Thyroid gland (tissue), 4 donors: ENCODE measurements at regions not wholly inside any gene's neighbourhood (a gene's known extent, or its start where the extent isn't known, plus 50 kb on each side); places are given as distances from the start of the nearest gene placed in this dataset.

Experiments
- POLR2A ChIP-seq, 2 donors: fragments of 450-650 bp; IDR thresholded peaks; one replicate each; pipeline ENCODE4 v1.6.1; 2017; ENCODE audit warnings: antibody characterized with exemption in 2 of 2, mild to moderate bottlenecking in 2 of 2, moderate library complexity in 1 of 2
- TF ChIP-seq, protein P1 (sequence below), 6 experiments: fragments of 200-600 bp in 3 of 6; fragments of 450-650 bp in 3 of 6; sonication (generic) in 3 of 6; IDR thresholded peaks; one replicate each; pipeline ENCODE4 v1.5.1; 2016 to 2019; ENCODE audit warnings: antibody characterized with exemption in 6 of 6, mild to moderate bottlenecking in 2 of 6, inconsistent platforms in 1 of 6, moderate library complexity in 1 of 6

DNA sequence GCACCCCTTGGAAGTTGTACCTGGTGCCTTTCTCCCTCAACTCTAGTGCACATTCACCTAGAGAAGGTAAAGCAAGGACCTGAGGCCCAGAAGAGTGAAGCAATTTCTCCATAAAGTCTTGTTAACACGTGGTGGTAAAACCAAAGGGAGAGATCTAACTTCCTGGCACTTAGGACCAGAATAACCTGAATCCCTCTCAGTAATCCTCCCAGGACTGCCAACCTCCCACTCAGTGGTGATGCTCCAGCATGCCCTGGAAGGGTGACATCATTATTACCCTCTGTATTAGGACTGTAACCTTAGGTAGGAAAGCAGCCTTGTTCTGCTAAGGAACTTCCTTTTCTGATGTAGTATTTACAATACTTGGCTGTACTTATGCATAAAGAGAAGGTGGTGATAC, 330.6 kb upstream of the MARCKS start:
- TF ChIP-seq, protein P1, sequence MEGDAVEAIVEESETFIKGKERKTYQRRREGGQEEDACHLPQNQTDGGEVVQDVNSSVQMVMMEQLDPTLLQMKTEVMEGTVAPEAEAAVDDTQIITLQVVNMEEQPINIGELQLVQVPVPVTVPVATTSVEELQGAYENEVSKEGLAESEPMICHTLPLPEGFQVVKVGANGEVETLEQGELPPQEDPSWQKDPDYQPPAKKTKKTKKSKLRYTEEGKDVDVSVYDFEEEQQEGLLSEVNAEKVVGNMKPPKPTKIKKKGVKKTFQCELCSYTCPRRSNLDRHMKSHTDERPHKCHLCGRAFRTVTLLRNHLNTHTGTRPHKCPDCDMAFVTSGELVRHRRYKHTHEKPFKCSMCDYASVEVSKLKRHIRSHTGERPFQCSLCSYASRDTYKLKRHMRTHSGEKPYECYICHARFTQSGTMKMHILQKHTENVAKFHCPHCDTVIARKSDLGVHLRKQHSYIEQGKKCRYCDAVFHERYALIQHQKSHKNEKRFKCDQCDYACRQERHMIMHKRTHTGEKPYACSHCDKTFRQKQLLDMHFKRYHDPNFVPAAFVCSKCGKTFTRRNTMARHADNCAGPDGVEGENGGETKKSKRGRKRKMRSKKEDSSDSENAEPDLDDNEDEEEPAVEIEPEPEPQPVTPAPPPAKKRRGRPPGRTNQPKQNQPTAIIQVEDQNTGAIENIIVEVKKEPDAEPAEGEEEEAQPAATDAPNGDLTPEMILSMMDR (IDR thresholded peaks at IDR 0.05), result no peak
- TF ChIP-seq POLR2A (IDR thresholded peaks at IDR 0.05), result no peak
